ENCODE measurements at regions not wholly inside any gene's neighbourhood (a gene's known extent, or its start where the extent isn't known, plus 50 kb on each side); places are given as distances from the start of the nearest gene placed in this dataset.

DNA sequence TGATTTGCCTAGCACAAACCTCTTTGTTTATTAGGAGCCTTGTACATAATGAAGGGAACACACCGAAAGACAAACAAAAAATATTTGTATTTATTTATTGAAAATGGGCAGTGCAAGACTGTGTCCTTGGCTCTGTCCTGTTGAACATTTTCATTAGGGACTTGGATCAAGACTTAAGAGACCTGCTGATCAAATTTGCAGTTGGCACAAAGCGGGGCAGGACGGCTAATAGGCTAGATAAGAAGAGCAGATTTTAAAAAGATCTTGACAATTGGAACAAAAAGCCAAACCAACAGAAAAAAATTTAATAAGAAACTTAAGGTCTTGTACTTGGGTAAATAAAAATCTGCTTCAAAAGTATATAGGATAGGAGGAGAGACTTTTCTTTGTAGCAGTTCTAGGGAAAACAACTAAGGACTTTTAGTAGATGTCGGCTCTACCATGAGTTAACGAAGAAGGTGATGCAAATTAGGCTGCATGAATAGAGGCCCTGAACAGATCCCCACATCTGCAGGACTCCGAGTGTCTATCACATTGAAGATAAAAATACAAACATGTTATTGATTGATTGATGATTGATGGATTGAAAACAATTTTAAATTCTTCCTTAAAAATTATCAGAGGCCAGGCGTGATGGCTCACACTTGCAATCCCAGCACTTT, 124.1 kb upstream of the SPACA1 start:
- DNase-seq: no peak
- H3K36me3 ChIP-seq (ENCODE audit: control insufficient read depth, insufficient read depth, low read length): no peaks in the 10 kb centered on the region
- no peaks in the 10 kb centered on the region for H3K9me3 ChIP-seq (replicated peaks; ENCODE audit: control insufficient read depth, low read depth, low read length)
- no peaks in the 10 kb centered on the region for H3K27me3 ChIP-seq (ENCODE audit: control insufficient read depth, insufficient read depth, low read length)
- H3K27ac ChIP-seq (ENCODE audit: low read length): no peak overlapping the region
- H3K4me1 ChIP-seq (ENCODE audit: control insufficient read depth, insufficient read depth, low read length): peaks cover 2% of the 10 kb centered on the region
- no peak overlapping the region for H3K4me3 ChIP-seq (ENCODE audit: low read length)
- no CpG with 5 or more reads among the region's 7 CpGs for WGBS (ENCODE audit: insufficient coverage)

DNA sequence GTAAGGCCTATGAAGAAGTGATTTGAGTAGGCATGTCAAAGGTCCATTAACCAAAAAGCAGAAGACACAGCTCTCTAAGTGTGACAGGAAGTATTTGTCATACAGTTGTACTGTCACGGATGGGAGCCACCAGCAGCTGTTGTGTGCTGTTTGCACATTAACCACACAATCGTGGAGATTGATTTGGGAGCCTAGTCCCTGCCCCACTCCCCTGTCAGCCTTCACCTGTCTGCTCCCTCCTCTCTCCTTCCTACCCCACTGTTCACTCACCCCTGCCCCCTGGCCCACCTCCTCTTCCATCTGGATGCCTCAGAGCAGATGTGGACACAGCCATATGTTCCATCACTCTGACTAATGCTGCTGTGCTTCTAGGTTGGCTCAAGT, 124.7 kb upstream of the SPACA1 start:
- H3K27ac ChIP-seq (ENCODE audit: low read length): no peak overlapping the region
- H3K36me3 ChIP-seq (ENCODE audit: control insufficient read depth, insufficient read depth, low read length): no peaks in the 10 kb centered on the region
- WGBS (ENCODE audit: insufficient coverage): 50% methylated on average over 1 of the region's 2 CpGs
- H3K9me3 ChIP-seq (replicated peaks; ENCODE audit: control insufficient read depth, low read depth, low read length): no peaks in the 10 kb centered on the region
- no peaks in the 10 kb centered on the region for H3K27me3 ChIP-seq (ENCODE audit: control insufficient read depth, insufficient read depth, low read length)
- no peak for DNase-seq
- H3K4me3 ChIP-seq (ENCODE audit: low read length): no peak overlapping the region
- H3K4me1 ChIP-seq (ENCODE audit: control insufficient read depth, insufficient read depth, low read length): peaks cover 2% of the 10 kb centered on the region

DNA sequence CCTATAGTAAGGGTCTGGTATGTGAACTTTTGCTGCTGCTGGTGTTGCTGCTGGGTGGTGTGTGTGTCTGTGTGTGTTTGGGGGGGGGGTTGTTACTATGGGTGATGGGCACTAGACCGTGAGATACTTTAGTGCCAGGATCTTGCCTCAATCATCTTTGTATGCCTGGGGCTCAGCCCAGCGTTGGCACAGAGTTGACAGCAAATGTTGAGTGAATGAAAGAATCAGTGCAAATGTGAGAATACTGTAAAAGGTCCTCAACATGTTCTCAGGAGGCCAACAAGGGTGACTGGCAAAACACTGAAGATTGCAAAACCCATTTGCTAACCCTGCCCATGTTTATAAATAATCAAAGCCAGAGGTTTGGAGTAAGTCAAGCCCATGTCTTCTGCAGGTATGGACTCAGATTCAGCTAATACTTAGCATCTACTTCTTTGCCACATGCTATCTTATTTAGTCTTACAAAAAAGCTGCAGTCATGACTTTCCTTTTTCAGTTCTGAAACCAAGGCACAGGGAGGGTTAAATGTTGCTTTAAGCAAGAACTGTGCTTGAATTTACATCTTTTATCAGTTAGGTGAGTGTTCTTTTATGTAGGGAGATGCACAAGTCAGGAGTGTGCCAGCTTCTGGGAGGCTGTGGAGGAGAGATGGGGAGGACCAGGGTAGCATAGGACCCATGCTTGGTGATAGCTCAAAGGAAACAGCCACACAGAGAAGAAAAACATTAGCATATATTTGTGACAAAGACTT, 125.3 kb upstream of the SPACA1 start:
- Histone ChIP-seq H3K27ac (ENCODE audit: low read length) (no peak overlapping the region), H3K4me1 (ENCODE audit: control insufficient read depth, insufficient read depth, low read length) (peaks cover 2% of the 10 kb centered on the region)

GRCh38 chr6:87921034-87921433, 126.6 kb upstream of the SPACA1 start:
- H3K9me3 ChIP-seq (replicated peaks; ENCODE audit: control insufficient read depth, low read depth, low read length): peaks cover 3% of the 10 kb centered on the region
- H3K36me3 ChIP-seq (ENCODE audit: control insufficient read depth, insufficient read depth, low read length): no peaks in the 10 kb centered on the region
- H3K4me1 ChIP-seq (ENCODE audit: control insufficient read depth, insufficient read depth, low read length): peaks cover 3% of the 10 kb centered on the region
- H3K27me3 ChIP-seq (ENCODE audit: control insufficient read depth, insufficient read depth, low read length): no peaks in the 10 kb centered on the region
- no peak overlapping the region for H3K4me3 ChIP-seq (ENCODE audit: low read length)
- 100% methylated on average over 1 of the region's 1 CpG for WGBS (ENCODE audit: insufficient coverage)
- no peak for DNase-seq
- H3K27ac ChIP-seq (ENCODE audit: low read length): no peak overlapping the region

More for the DNA sequence above, 125.3 kb upstream of the SPACA1 start:
- WGBS (ENCODE audit: insufficient coverage): 72% methylated on average over 2 of the region's 2 CpGs
- H3K27me3 ChIP-seq (ENCODE audit: control insufficient read depth, insufficient read depth, low read length): no peaks in the 10 kb centered on the region
- no peaks in the 10 kb centered on the region for H3K9me3 ChIP-seq (replicated peaks; ENCODE audit: control insufficient read depth, low read depth, low read length)
- DNase-seq: peak; percentile 30
- H3K36me3 ChIP-seq (ENCODE audit: control insufficient read depth, insufficient read depth, low read length): no peaks in the 10 kb centered on the region
- no peak overlapping the region for H3K4me3 ChIP-seq (ENCODE audit: low read length)

DNA sequence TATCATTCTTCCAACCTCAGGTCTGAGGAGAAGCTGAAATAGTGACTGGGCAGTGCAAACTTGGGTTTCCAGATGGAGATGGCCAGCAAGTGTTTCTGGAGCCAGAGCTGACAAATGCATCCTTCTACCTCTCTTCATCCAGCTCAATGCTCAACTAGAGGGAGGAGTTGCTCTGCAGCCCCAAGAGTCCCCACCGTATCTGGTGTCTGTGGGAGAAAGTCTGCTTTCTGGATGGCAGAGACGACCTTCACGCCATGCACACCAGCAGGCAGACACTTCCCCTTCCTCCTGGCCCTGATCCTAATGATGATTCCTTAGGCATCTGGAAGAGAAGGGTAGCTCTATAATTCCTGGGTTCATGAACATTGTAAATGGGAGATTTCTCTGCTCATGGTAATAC, 127.4 kb upstream of the SPACA1 start:
- H3K4me3 ChIP-seq (ENCODE audit: low read length): no peak overlapping the region
- H3K27ac ChIP-seq (ENCODE audit: low read length): no peak overlapping the region
- H3K9me3 ChIP-seq (replicated peaks; ENCODE audit: control insufficient read depth, low read depth, low read length): peaks cover 4% of the 10 kb centered on the region
- H3K4me1 ChIP-seq (ENCODE audit: control insufficient read depth, insufficient read depth, low read length): peaks cover 3% of the 10 kb centered on the region
- no CpG with 5 or more reads among the region's 3 CpGs for WGBS (ENCODE audit: insufficient coverage)
- H3K27me3 ChIP-seq (ENCODE audit: control insufficient read depth, insufficient read depth, low read length): no peaks in the 10 kb centered on the region
- no peaks in the 10 kb centered on the region for H3K36me3 ChIP-seq (ENCODE audit: control insufficient read depth, insufficient read depth, low read length)
- DNase-seq: no peak

DNA sequence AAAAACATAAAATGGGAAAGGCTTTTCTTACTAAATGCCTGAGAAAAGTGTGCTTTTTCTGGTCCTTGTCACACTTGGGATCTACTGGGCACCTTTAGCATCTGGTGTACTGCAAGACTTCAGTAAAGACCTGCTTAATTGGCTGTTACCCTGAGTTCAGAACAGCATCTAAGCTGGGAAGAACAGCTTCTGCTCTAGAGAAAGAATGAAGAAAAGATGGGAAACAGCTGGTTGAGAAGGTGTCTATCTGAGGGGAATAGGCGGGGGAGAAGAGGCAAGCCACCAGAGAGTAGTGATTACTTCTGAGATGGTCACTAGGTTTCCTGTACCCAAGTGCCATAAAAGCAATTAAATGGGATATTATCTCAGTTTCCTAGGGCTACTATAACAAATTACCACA, 128.2 kb upstream of the SPACA1 start:
- WGBS (ENCODE audit: insufficient coverage): no CpG with 5 or more reads among the region's 1 CpG
- peaks cover 3% of the 10 kb centered on the region for H3K4me1 ChIP-seq (ENCODE audit: control insufficient read depth, insufficient read depth, low read length)
- no peaks in the 10 kb centered on the region for H3K27me3 ChIP-seq (ENCODE audit: control insufficient read depth, insufficient read depth, low read length)
- no peak for DNase-seq
- H3K27ac ChIP-seq (ENCODE audit: low read length): no peak overlapping the region
- H3K36me3 ChIP-seq (ENCODE audit: control insufficient read depth, insufficient read depth, low read length): no peaks in the 10 kb centered on the region
- H3K9me3 ChIP-seq (replicated peaks; ENCODE audit: control insufficient read depth, low read depth, low read length): peaks cover 4% of the 10 kb centered on the region
- H3K4me3 ChIP-seq (ENCODE audit: low read length): no peak overlapping the region

DNA sequence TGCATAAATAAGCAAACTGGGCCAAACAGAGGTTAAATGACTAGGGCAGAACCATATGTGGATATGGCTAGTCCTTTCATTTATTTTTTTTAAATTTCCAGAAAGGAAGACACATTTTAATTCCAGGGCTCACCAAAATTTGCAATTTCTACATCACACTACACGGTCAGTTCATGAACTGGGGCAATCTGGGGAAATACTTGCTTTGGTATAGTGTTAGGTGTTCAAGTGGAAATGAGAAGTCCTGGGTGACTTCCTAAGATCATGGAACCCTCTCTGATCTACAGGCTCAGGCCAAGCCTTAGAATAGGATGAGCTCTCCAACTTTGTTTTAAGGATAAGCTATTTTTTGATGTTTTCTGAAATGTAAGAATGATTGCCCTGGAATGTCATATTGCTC, 128.6 kb upstream of the SPACA1 start:
- Histone ChIP-seq H3K4me1 (ENCODE audit: control insufficient read depth, insufficient read depth, low read length) (peaks cover 3% of the 10 kb centered on the region), H3K27ac (ENCODE audit: low read length) (peak overlapping the region; percentile 52), H3K27me3 (ENCODE audit: control insufficient read depth, insufficient read depth, low read length) (no peaks in the 10 kb centered on the region), H3K4me3 (ENCODE audit: low read length) (no peak overlapping the region), H3K9me3 (replicated peaks; ENCODE audit: control insufficient read depth, low read depth, low read length) (peaks cover 4% of the 10 kb centered on the region), H3K36me3 (ENCODE audit: control insufficient read depth, insufficient read depth, low read length) (no peaks in the 10 kb centered on the region)
- WGBS (ENCODE audit: insufficient coverage): no CpG with 5 or more reads among the region's 1 CpG
- DNase-seq: no peak

GRCh38 chr6:87918461-87918941, 129.1 kb upstream of the SPACA1 start:
- 43% methylated on average over 3 of the region's 5 CpGs for WGBS (ENCODE audit: insufficient coverage)
- H3K4me3 ChIP-seq (ENCODE audit: low read length): no peak overlapping the region
- H3K4me1 ChIP-seq (ENCODE audit: control insufficient read depth, insufficient read depth, low read length): peaks cover 3% of the 10 kb centered on the region
- peak overlapping the region; percentile 52 for H3K27ac ChIP-seq (ENCODE audit: low read length)
- DNase-seq: peak; percentile 49
- H3K9me3 ChIP-seq (replicated peaks; ENCODE audit: control insufficient read depth, low read depth, low read length): peaks cover 4% of the 10 kb centered on the region
- no peaks in the 10 kb centered on the region for H3K27me3 ChIP-seq (ENCODE audit: control insufficient read depth, insufficient read depth, low read length)
- no peaks in the 10 kb centered on the region for H3K36me3 ChIP-seq (ENCODE audit: control insufficient read depth, insufficient read depth, low read length)

- Histone ChIP-seq H3K4me3 (ENCODE audit: low read length) (no peak overlapping the region), H3K36me3 (ENCODE audit: control insufficient read depth, insufficient read depth, low read length) (no peaks in the 10 kb centered on the region), H3K9me3 (replicated peaks; ENCODE audit: control insufficient read depth, low read depth, low read length) (peaks cover 4% of the 10 kb centered on the region), H3K27me3 (ENCODE audit: control insufficient read depth, insufficient read depth, low read length) (no peaks in the 10 kb centered on the region), H3K27ac (ENCODE audit: low read length) (peak overlapping the region; percentile 45), H3K4me1 (ENCODE audit: control insufficient read depth, insufficient read depth, low read length) (peaks cover 3% of the 10 kb centered on the region)
- peak; percentile 65 for DNase-seq
- no CpG with 5 or more reads among the region's 1 CpG for WGBS (ENCODE audit: insufficient coverage)
Observed at GRCh38 chr6:87917886-87918285, 129.8 kb upstream of the SPACA1 start.

- Histone ChIP-seq H3K4me3 (ENCODE audit: low read length) (no peak overlapping the region), H3K27me3 (ENCODE audit: control insufficient read depth, insufficient read depth, low read length) (no peaks in the 10 kb centered on the region), H3K9me3 (replicated peaks; ENCODE audit: control insufficient read depth, low read depth, low read length) (peaks cover 4% of the 10 kb centered on the region), H3K27ac (ENCODE audit: low read length) (no peak overlapping the region), H3K36me3 (ENCODE audit: control insufficient read depth, insufficient read depth, low read length) (no peaks in the 10 kb centered on the region), H3K4me1 (ENCODE audit: control insufficient read depth, insufficient read depth, low read length) (peaks cover 3% of the 10 kb centered on the region)
- no peak for DNase-seq
- WGBS (ENCODE audit: insufficient coverage): 80% methylated on average over 1 of the region's 1 CpG
Observed at GRCh38 chr6:87916446-87916845, 131.2 kb upstream of the SPACA1 start.

Data from muscle of leg (tissue), 3 donors.